ENCODE measurements at regions not wholly inside any gene's neighbourhood (a gene's known extent, or its start where the extent isn't known, plus 50 kb on each side); places are given as distances from the start of the nearest gene placed in this dataset.
"Not testable (repeated sequence)": the region's sequence is repeated elsewhere in the genome, so short reads cannot be mapped to it uniquely, and the experiment has no call there.

GRCh38 chr7:35875292-35875691, 74.4 kb downstream of the SEPTIN7 start:
- H3K4me3 ChIP-seq = no peak overlapping the region
- no peaks in the 10 kb centered on the region for H3K9me3 ChIP-seq
- TF ChIP-seq EP300 (IDR thresholded peaks at IDR 0.05) (no peak), POLR2A (IDR thresholded peaks at IDR 0.05) (no peak), CTCF (IDR thresholded peaks at IDR 0.05) (no peak)
- H3K27ac ChIP-seq = no peak overlapping the region
- no peak for DNase-seq
- intact Hi-C loops (cut with DNase I; ENCODE audit: low total_unique reads) = no loop called here
- 65 to 97% (median 86%) methylated on average over 2 of the region's 2 CpGs for WGBS, 5 donors
- H3K36me3 ChIP-seq = peaks cover 0 to 15% (median 6%) of the 10 kb centered on the region in 4 donors
- peaks cover 0 to 40% (median 8%) of the 10 kb centered on the region in 4 donors for H3K4me1 ChIP-seq
- H3K27me3 ChIP-seq = no peaks in the 10 kb centered on the region

GRCh38 chr7:35878351-35878750, 77.5 kb downstream of the SEPTIN7 start:
- intact Hi-C loops (cut with DNase I; ENCODE audit: low total_unique reads) = no loop called here
- H3K27me3 ChIP-seq = no peaks in the 10 kb centered on the region
- no peak for TF ChIP-seq POLR2A (IDR thresholded peaks at IDR 0.05)
- TF ChIP-seq CTCF (IDR thresholded peaks at IDR 0.05) = no peak
- no peak for TF ChIP-seq EP300 (IDR thresholded peaks at IDR 0.05)
- no peak for TF ChIP-seq POLR2AphosphoS5 (IDR thresholded peaks at IDR 0.05)
- no peak overlapping the region for H3K4me3 ChIP-seq
- DNase-seq = no peak
- peaks cover 0 to 36% (median 20%) of the 10 kb centered on the region in 4 donors for H3K36me3 ChIP-seq
- no peaks in the 10 kb centered on the region for H3K9me3 ChIP-seq
- H3K27ac ChIP-seq = no peak overlapping the region
- 95 to 100% (median 100%) methylated on average over 1 of the region's 1 CpG for WGBS, 5 donors
- H3K4me1 ChIP-seq = peaks cover 0 to 24% (median 0%) of the 10 kb centered on the region in 4 donors

- 85 to 91% (median 91%) methylated on average over 4 of the region's 4 CpGs for WGBS, 5 donors
- H3K36me3 ChIP-seq = peaks cover 0 to 74% (median 70%) of the 10 kb centered on the region in 4 donors
- H3K9me3 ChIP-seq; intact Hi-C loops (cut with DNase I; ENCODE audit: low total_unique reads); DNase-seq; H3K27me3 ChIP-seq; H3K4me3 ChIP-seq; H3K4me1 ChIP-seq; H3K27ac ChIP-seq: not testable (repeated sequence)
Measured at GRCh38 chr7:35887430-35887829, 86.6 kb downstream of the SEPTIN7 start.

GRCh38 chr7:35889001-35889400, 88.1 kb downstream of the SEPTIN7 start:
- H3K4me3 ChIP-seq = no peak overlapping the region
- no peak overlapping the region for H3K27ac ChIP-seq
- TF ChIP-seq POLR2A (IDR thresholded peaks at IDR 0.05) (no peak), EP300 (IDR thresholded peaks at IDR 0.05) (no peak), CTCF (IDR thresholded peaks at IDR 0.05) (no peak), POLR2AphosphoS5 (IDR thresholded peaks at IDR 0.05) (no peak)
- peaks cover 0 to 61% (median 57%) of the 10 kb centered on the region in 4 donors for H3K36me3 ChIP-seq
- peaks cover 0 to 9% (median 0%) of the 10 kb centered on the region in 4 donors for H3K4me1 ChIP-seq
- intact Hi-C loops (cut with DNase I; ENCODE audit: low total_unique reads) = no loop called here
- no peaks in the 10 kb centered on the region for H3K9me3 ChIP-seq
- 95 to 99% (median 98%) methylated on average over 4 of the region's 4 CpGs for WGBS, 5 donors
- DNase-seq = no peak
- H3K27me3 ChIP-seq = no peaks in the 10 kb centered on the region

- TF ChIP-seq POLR2AphosphoS5 (IDR thresholded peaks at IDR 0.05) (no peak), EP300 (IDR thresholded peaks at IDR 0.05) (no peak), CTCF (IDR thresholded peaks at IDR 0.05) (no peak), POLR2A (IDR thresholded peaks at IDR 0.05) (no peak)
- intact Hi-C loops (cut with DNase I; ENCODE audit: low total_unique reads) = no loop called here
- Histone ChIP-seq H3K4me1 (peaks cover 0 to 9% (median 0%) of the 10 kb centered on the region in 4 donors), H3K27ac (no peak overlapping the region), H3K4me3 (no peak overlapping the region), H3K36me3 (peaks cover 0 to 55% (median 51%) of the 10 kb centered on the region in 4 donors), H3K27me3 (no peaks in the 10 kb centered on the region), H3K9me3 (no peaks in the 10 kb centered on the region)
- 94 to 99% (median 98%) methylated on average over 2 of the region's 2 CpGs for WGBS, 5 donors
- no peak for DNase-seq
Measured at GRCh38 chr7:35889870-35890269, 89.0 kb downstream of the SEPTIN7 start.

All from stomach (tissue), 8 donors.